Stimulated activated memory B cell treated with anti-CD40 and anti-IgM and Interleukin-4, amounts not matched to agents 10 μg/mL and 1 μg/mL and 100 μg/mL, for 72 hours (primary cell): ENCODE measurements at regions not wholly inside any gene's neighbourhood (a gene's known extent, or its start where the extent isn't known, plus 50 kb on each side); places are given as distances from the start of the nearest gene placed in this dataset.
"Not testable (repeated sequence)": the region's sequence is repeated elsewhere in the genome, so short reads cannot be mapped to it uniquely, and the experiment has no call there.

Experiments used
- ATAC-seq: fragments of 150-1000 bp; cut with Tn5 transposase; 2 replicates; pipeline ENCODE4 v1.10.0; 2021
- H3K27ac Mint-ChIP-seq: one replicate; pipeline ENCODE4 v1.8.0; 2022; ENCODE audit warnings: mild to moderate bottlenecking, mixed read lengths
- H3K27me3 Mint-ChIP-seq: one replicate; pipeline ENCODE4 v1.8.0; 2022; ENCODE audit warnings: mixed read lengths
- H3K36me3 Mint-ChIP-seq: one replicate; pipeline ENCODE4 v1.8.0; 2022; ENCODE audit warnings: mixed read lengths
- H3K4me1 Mint-ChIP-seq: one replicate; pipeline ENCODE4 v1.8.0; 2022; ENCODE audit warnings: mixed read lengths
- H3K4me3 Mint-ChIP-seq: one replicate; pipeline ENCODE4 v1.8.0; 2022; ENCODE audit warnings: mild to moderate bottlenecking, moderate library complexity, mixed read lengths
- H3K9me3 Mint-ChIP-seq: one replicate; pipeline ENCODE4 v1.8.0; 2022; ENCODE audit warnings: mixed read lengths

DNA sequence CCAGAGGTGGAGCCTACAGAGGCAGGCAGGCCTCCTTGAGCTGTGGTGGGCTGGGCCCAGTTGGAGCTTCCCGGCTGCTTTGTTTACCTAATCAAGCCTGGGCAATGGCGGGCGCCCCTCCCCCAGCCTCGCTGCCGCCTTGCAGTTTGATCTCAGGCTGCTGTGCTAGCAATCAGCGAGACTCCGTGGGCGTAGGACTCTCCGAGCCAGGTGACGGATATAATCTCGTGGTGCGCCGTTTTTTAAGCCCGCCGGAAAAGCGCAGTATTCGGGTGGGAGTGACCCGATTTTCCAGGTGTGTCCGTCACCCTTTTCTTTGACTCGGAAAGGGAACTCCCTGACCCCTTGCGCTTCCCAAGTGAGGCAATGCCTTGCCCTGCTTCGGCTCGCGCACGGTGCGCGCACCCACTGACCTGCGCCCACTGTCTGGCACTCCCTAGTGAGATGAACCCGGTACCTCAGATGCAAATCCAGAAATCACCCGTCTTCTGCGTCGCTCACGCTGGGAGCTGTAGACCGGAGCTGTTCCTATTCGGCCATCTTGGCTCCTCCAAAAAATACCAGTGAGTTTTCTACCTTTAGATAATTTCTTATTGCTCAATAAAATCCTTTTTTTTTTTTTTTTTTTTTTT lies 118.5 kb upstream of the TBC1D5 start:
- not testable (repeated sequence) for H3K27ac Mint-ChIP-seq, H3K27me3 Mint-ChIP-seq, H3K9me3 Mint-ChIP-seq, H3K4me1 Mint-ChIP-seq, ATAC-seq, H3K36me3 Mint-ChIP-seq, H3K4me3 Mint-ChIP-seq

GRCh38 chr3:17852217-17852616 lies 109.8 kb upstream of the TBC1D5 start:
- Mint-ChIP-seq H3K4me1 (no peaks in the 10 kb centered on the region), H3K9me3 (peaks cover 3% of the 10 kb centered on the region), H3K27me3 (no peaks in the 10 kb centered on the region), H3K4me3 (no peak overlapping the region), H3K27ac (no peak overlapping the region), H3K36me3 (no peaks in the 10 kb centered on the region)
- peak; percentile 60 for ATAC-seq

GRCh38 chr3:17850448-17850847 lies 108.0 kb upstream of the TBC1D5 start:
- no peaks in the 10 kb centered on the region for H3K36me3 Mint-ChIP-seq
- H3K4me1 Mint-ChIP-seq: no peaks in the 10 kb centered on the region
- no peak overlapping the region for H3K27ac Mint-ChIP-seq
- H3K27me3 Mint-ChIP-seq: no peaks in the 10 kb centered on the region
- no peaks in the 10 kb centered on the region for H3K9me3 Mint-ChIP-seq
- no peak for ATAC-seq
- H3K4me3 Mint-ChIP-seq: no peak overlapping the region

DNA sequence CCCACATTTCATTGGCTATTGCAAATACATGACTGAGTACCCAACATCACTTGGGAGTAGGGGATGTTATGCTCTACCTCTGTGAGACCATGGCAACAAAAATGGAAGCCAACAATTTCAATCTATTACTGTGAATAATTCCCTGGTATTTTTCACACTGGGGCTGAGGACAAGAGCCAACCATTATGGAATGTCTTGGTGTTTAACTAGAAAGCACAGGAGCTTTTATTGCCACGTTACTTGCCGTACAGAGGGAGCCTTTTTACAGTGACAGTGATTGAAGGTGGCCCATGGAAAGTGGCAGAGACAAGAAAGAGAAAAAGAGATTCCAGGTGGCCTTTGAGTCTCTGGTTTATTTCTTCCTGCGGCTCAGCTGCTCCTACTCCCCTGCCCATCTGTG lies 105.7 kb upstream of the TBC1D5 start:
- H3K4me1 Mint-ChIP-seq: no peaks in the 10 kb centered on the region
- no peaks in the 10 kb centered on the region for H3K27me3 Mint-ChIP-seq
- H3K9me3 Mint-ChIP-seq: no peaks in the 10 kb centered on the region
- no peak overlapping the region for H3K27ac Mint-ChIP-seq
- no peak overlapping the region for H3K4me3 Mint-ChIP-seq
- no peak for ATAC-seq
- H3K36me3 Mint-ChIP-seq: no peaks in the 10 kb centered on the region

DNA sequence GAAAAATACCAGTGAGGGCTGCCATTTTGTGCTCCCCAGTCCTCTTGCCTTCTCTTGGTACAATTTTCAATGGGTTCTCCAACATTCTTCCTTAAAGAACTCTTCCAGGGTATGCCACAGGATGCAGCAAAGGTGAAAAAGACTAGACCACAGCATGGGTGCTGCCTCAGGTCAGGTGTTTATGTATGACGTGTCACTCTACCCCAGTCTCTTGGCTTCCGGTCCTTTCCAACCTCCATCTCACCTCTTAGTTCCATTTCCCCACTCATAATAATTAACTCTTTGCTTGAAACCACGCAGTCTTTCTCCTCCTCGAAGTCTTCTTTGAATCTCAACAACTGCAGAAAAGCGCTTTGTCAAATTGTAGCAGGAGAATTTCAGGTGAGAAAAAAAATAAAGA lies 104.7 kb upstream of the TBC1D5 start:
- Mint-ChIP-seq H3K9me3 (no peaks in the 10 kb centered on the region), H3K36me3 (no peaks in the 10 kb centered on the region), H3K4me1 (no peaks in the 10 kb centered on the region), H3K4me3 (no peak overlapping the region), H3K27ac (no peak overlapping the region), H3K27me3 (no peaks in the 10 kb centered on the region)
- no peak for ATAC-seq

- ATAC-seq: no peak
- H3K36me3 Mint-ChIP-seq: no peaks in the 10 kb centered on the region
- H3K27ac Mint-ChIP-seq: no peak overlapping the region
- H3K9me3 Mint-ChIP-seq: no peaks in the 10 kb centered on the region
- no peaks in the 10 kb centered on the region for H3K27me3 Mint-ChIP-seq
- no peak overlapping the region for H3K4me3 Mint-ChIP-seq
- no peaks in the 10 kb centered on the region for H3K4me1 Mint-ChIP-seq
These were observed 104.0 kb upstream of the TBC1D5 start for GRCh38 chr3:17846466-17846865.

GRCh38 chr3:17845026-17845812 lies 102.8 kb upstream of the TBC1D5 start:
- H3K9me3 Mint-ChIP-seq: no peaks in the 10 kb centered on the region
- H3K27ac Mint-ChIP-seq: no peak overlapping the region
- H3K27me3 Mint-ChIP-seq: no peaks in the 10 kb centered on the region
- H3K4me1 Mint-ChIP-seq: no peaks in the 10 kb centered on the region
- H3K36me3 Mint-ChIP-seq: no peaks in the 10 kb centered on the region
- ATAC-seq: no peak
- H3K4me3 Mint-ChIP-seq: no peak overlapping the region

GRCh38 chr3:17844236-17844635 lies 101.8 kb upstream of the TBC1D5 start:
- H3K4me1 Mint-ChIP-seq: no peaks in the 10 kb centered on the region
- no peak overlapping the region for H3K4me3 Mint-ChIP-seq
- no peaks in the 10 kb centered on the region for H3K9me3 Mint-ChIP-seq
- no peaks in the 10 kb centered on the region for H3K36me3 Mint-ChIP-seq
- H3K27me3 Mint-ChIP-seq: no peaks in the 10 kb centered on the region
- H3K27ac Mint-ChIP-seq: no peak overlapping the region
- ATAC-seq: no peak

- Mint-ChIP-seq H3K36me3 (no peaks in the 10 kb centered on the region), H3K4me1 (no peaks in the 10 kb centered on the region), H3K4me3 (no peak overlapping the region), H3K9me3 (no peaks in the 10 kb centered on the region), H3K27me3 (peaks cover 8% of the 10 kb centered on the region), H3K27ac (no peak overlapping the region)
- peak; percentile 83 for ATAC-seq
These were observed 98.9 kb upstream of the TBC1D5 start for GRCh38 chr3:17841190-17841828.

- Mint-ChIP-seq H3K27ac (no peak overlapping the region), H3K36me3 (no peaks in the 10 kb centered on the region), H3K4me3 (no peak overlapping the region), H3K9me3 (no peaks in the 10 kb centered on the region), H3K27me3 (peaks cover 8% of the 10 kb centered on the region), H3K4me1 (no peaks in the 10 kb centered on the region)
- no peak for ATAC-seq
These were observed 98.2 kb upstream of the TBC1D5 start for GRCh38 chr3:17840651-17841050.

DNA sequence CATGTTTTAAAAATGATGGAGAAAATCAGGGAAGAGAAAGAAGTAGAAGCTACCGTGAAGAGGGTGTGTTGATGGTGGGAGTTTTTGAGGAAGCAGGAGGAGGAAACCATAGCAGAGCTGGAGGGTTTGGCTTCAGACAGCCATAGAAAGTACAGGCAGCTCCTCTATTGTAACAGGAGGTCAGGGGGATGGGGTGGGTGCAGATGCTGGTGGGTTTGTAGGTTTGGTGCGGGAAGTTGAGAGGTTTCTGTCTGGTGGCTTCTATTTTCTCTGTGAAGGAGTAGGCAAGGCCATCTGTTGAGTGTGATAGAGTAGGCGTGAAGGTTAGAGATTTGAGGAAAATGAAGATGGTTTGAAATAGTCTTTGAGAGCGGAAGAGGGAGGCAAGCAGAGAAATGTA lies 97.7 kb upstream of the TBC1D5 start:
- Mint-ChIP-seq H3K27ac (no peak overlapping the region), H3K27me3 (peaks cover 8% of the 10 kb centered on the region), H3K4me1 (no peaks in the 10 kb centered on the region), H3K9me3 (no peaks in the 10 kb centered on the region), H3K4me3 (no peak overlapping the region), H3K36me3 (no peaks in the 10 kb centered on the region)
- no peak for ATAC-seq

DNA sequence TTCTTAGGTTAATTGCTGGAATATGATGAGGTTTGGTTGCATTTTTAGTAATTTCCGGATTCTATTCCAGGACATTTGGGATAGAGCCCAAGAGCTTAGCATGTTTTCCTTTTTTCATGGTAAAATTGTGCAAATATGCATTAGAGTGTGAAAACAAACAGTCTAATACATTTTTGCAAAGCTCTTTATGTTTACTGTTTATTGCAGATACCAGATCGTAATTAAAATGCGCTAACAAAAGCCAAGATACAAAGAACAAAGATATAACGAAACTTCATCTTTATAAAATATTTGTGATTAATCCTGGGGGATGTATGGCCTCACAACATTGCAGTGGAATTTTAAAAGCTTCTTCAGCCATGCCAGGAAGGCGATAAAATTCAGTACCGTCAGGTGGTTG lies 94.5 kb upstream of the TBC1D5 start:
- no peaks in the 10 kb centered on the region for H3K36me3 Mint-ChIP-seq
- H3K27me3 Mint-ChIP-seq: peaks cover 8% of the 10 kb centered on the region
- H3K9me3 Mint-ChIP-seq: no peaks in the 10 kb centered on the region
- H3K4me3 Mint-ChIP-seq: no peak overlapping the region
- ATAC-seq: no peak
- no peaks in the 10 kb centered on the region for H3K4me1 Mint-ChIP-seq
- H3K27ac Mint-ChIP-seq: no peak overlapping the region

DNA sequence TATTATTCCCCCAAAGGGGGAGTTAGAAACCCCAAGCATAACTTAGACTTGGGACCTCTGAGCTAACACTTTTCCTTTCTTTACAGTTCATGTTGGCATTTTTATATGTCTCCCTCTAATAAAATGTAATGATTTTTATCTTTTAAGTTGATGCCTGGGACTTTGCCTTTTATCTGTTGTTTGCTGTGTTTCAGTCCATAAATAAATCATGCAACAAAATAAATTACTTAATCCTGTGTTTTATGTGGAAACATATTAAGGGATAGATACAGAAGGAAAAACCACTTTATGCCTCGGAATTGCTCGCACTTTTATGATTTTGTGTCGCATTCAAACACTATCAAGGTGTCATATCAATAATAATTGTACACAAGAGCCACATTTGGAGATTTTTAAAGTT lies 93.7 kb upstream of the TBC1D5 start:
- Mint-ChIP-seq H3K9me3 (no peaks in the 10 kb centered on the region), H3K4me3 (no peak overlapping the region), H3K27ac (no peak overlapping the region), H3K4me1 (no peaks in the 10 kb centered on the region), H3K36me3 (no peaks in the 10 kb centered on the region), H3K27me3 (peaks cover 8% of the 10 kb centered on the region)
- ATAC-seq: no peak

DNA sequence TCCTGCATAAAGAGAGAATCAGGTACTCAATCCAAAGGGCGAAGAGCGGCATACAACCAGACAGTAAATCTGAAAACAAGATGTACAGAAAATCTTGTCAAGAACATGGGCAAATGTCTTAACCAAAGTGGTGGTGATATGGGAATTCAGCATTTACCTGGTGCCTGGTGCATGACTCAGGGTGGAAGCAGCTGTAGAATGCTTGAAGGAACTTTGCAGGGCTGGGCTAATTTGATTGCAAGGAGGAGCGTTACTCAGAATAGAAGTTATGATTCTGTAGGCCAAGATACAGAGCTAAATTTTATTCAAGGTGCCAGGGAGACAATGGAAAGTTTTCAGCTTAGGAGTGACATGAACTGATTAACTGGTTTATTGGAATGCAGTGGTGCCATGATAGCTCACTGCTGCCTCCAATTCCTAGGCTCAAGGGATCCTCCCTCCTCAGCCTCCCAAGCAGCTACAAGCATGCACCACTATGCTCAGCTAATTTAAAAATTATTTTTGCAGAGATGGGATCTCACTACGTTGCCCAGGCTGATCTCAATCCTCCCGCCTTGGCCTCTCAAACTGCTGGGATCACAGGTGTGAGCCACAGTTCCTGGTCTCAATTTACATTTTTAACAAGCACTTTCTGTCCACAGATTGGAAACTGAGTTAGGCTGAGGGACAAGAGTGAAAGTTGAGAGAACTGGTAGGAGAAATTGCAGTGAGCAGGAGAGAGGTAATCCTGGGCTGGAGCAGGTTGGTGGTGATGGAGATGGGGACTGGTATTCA lies 91.5 kb upstream of the TBC1D5 start:
- no peak overlapping the region for H3K4me3 Mint-ChIP-seq
- no peaks in the 10 kb centered on the region for H3K9me3 Mint-ChIP-seq
- H3K27ac Mint-ChIP-seq: no peak overlapping the region
- H3K4me1 Mint-ChIP-seq: no peaks in the 10 kb centered on the region
- H3K27me3 Mint-ChIP-seq: peaks cover 8% of the 10 kb centered on the region
- H3K36me3 Mint-ChIP-seq: no peaks in the 10 kb centered on the region
- no peak for ATAC-seq

DNA sequence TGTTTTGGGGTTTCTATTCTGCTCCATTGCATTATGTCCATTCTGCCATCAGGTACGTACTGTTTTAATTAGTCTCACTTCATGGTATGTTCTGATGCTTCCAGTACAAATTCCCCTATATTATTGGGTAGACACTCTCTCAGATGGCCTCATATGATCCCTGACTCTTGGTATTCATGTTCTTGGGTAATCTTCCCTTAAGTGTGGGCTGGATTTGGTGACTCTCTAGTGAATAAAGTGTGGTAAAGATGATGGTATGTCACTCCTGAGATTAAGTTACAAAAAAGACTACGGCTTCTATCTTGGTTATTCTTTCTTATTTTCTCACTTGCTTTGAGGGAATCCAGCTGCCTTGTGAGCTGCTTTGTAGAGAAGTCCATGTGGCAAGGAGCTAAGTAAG lies 89.6 kb upstream of the TBC1D5 start:
- H3K27ac Mint-ChIP-seq: no peak overlapping the region
- H3K27me3 Mint-ChIP-seq: peaks cover 2% of the 10 kb centered on the region
- no peaks in the 10 kb centered on the region for H3K9me3 Mint-ChIP-seq

More for the DNA sequence above, 89.6 kb upstream of the TBC1D5 start:
- no peak for ATAC-seq
- Mint-ChIP-seq H3K36me3 (no peaks in the 10 kb centered on the region), H3K4me3 (no peak overlapping the region), H3K4me1 (no peaks in the 10 kb centered on the region)
